ENCODE measurements at regions not wholly inside any gene's neighbourhood (a gene's known extent, or its start where the extent isn't known, plus 50 kb on each side); places are given as distances from the start of the nearest gene placed in this dataset.

GRCh38 chr4:92234393-92235176 lies 69.2 kb upstream of the GRID2 start:
- TF ChIP-seq, protein P1, sequence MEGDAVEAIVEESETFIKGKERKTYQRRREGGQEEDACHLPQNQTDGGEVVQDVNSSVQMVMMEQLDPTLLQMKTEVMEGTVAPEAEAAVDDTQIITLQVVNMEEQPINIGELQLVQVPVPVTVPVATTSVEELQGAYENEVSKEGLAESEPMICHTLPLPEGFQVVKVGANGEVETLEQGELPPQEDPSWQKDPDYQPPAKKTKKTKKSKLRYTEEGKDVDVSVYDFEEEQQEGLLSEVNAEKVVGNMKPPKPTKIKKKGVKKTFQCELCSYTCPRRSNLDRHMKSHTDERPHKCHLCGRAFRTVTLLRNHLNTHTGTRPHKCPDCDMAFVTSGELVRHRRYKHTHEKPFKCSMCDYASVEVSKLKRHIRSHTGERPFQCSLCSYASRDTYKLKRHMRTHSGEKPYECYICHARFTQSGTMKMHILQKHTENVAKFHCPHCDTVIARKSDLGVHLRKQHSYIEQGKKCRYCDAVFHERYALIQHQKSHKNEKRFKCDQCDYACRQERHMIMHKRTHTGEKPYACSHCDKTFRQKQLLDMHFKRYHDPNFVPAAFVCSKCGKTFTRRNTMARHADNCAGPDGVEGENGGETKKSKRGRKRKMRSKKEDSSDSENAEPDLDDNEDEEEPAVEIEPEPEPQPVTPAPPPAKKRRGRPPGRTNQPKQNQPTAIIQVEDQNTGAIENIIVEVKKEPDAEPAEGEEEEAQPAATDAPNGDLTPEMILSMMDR (IDR thresholded peaks at IDR 0.05) = no peak
- peak in 1 of 3 donors; percentile 36 for TF ChIP-seq POLR2AphosphoS5 (IDR thresholded peaks at IDR 0.05)

DNA sequence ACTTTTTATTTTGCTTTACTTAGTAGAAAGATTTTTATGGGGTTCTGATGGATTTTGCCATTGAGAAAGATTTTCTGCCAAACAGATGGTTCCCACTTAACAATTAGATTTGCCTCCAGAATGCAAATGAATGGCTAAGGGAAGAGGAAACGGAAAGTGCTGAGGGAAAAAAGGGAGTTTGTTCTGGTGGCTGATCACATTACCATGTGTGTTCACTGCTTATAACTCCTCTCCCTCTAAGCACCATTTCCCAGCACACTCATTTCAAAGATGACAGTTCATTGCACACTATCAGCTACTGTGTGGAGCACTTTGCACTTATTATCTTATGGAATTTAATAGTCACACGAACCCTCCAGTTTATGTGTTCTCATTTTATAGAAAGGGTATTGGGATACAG lies 68.0 kb upstream of the GRID2 start:
- no peaks in the 10 kb centered on the region for H3K4me1 ChIP-seq
- H3K36me3 ChIP-seq = no peaks in the 10 kb centered on the region
- H3K9me3 ChIP-seq = peaks cover 0 to 11% (median 8%) of the 10 kb centered on the region in 4 donors
- no peaks in the 10 kb centered on the region for H3K27me3 ChIP-seq
- WGBS, 5 donors = 24 to 47% (median 33%) methylated on average over 2 of the region's 2 CpGs
- no peak overlapping the region for H3K4me3 ChIP-seq
- intact Hi-C loops (cut with DNase I; ENCODE audit: low total_unique reads) = no loop called here
- no peak overlapping the region for H3K27ac ChIP-seq
- peak in 1 of 2 donors; percentile 4 for DNase-seq
- TF ChIP-seq, protein P1 (IDR thresholded peaks at IDR 0.05) = no peak
- TF ChIP-seq POLR2AphosphoS5 (IDR thresholded peaks at IDR 0.05) (no peak), EP300 (IDR thresholded peaks at IDR 0.05) (no peak), POLR2A (IDR thresholded peaks at IDR 0.05) (no peak)

More at GRCh38 chr4:92234393-92235176, 69.2 kb upstream of the GRID2 start:
- WGBS, 5 donors = 18 to 42% (median 34%) methylated on average over 4 of the region's 4 CpGs
- H3K4me3 ChIP-seq = no peak overlapping the region
- intact Hi-C loops (cut with DNase I; ENCODE audit: low total_unique reads) = no loop called here
- H3K27ac ChIP-seq = no peak overlapping the region
- H3K9me3 ChIP-seq = peaks cover 0 to 6% (median 4%) of the 10 kb centered on the region in 4 donors
- peak in 1 of 2 donors; percentile 44 for DNase-seq
- no peaks in the 10 kb centered on the region for H3K4me1 ChIP-seq
- H3K27me3 ChIP-seq = no peaks in the 10 kb centered on the region
- no peaks in the 10 kb centered on the region for H3K36me3 ChIP-seq

DNA sequence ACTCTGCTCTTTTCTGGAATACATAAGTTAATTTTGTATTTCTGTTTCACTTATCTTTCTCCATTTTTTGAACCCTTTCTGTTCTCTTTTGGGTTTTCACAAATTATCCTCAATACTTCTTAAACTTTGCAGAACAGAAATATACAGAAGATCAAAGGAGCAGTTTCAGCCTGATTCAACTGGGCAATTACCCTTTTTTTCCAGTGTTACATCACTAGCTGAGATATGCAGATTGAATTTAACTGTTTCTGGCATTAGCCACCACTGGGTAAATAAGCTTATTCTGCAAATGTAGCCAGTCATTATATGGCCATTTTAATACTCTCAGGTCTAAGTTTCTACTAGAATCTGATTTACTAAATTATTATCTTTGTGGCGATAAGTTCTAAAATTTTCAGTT lies 66.9 kb upstream of the GRID2 start:
- Histone ChIP-seq H3K36me3 (no peaks in the 10 kb centered on the region), H3K4me3 (no peak overlapping the region), H3K27ac (no peak overlapping the region), H3K27me3 (no peaks in the 10 kb centered on the region), H3K9me3 (peaks cover 0 to 11% (median 8%) of the 10 kb centered on the region in 4 donors), H3K4me1 (no peaks in the 10 kb centered on the region)
- DNase-seq = peak in 1 of 2 donors; percentile 11
- no peak for TF ChIP-seq POLR2AphosphoS5 (IDR thresholded peaks at IDR 0.05)
- TF ChIP-seq EP300 (IDR thresholded peaks at IDR 0.05) = no peak
- TF ChIP-seq, protein P1 (IDR thresholded peaks at IDR 0.05) = no peak
- no peak for TF ChIP-seq POLR2A (IDR thresholded peaks at IDR 0.05)
- WGBS, 5 donors = 85 to 98% (median 97%) methylated on average over 1 of the region's 1 CpG
- intact Hi-C loops (cut with DNase I; ENCODE audit: low total_unique reads) = no loop called here

- Histone ChIP-seq H3K36me3 (no peaks in the 10 kb centered on the region), H3K9me3 (peaks cover 0 to 11% (median 8%) of the 10 kb centered on the region in 4 donors), H3K4me1 (no peaks in the 10 kb centered on the region), H3K4me3 (no peak overlapping the region), H3K27ac (no peak overlapping the region), H3K27me3 (no peaks in the 10 kb centered on the region)
- intact Hi-C loops (cut with DNase I; ENCODE audit: low total_unique reads) = no loop called here
- no peak for DNase-seq
- TF ChIP-seq POLR2AphosphoS5 (IDR thresholded peaks at IDR 0.05) (no peak), POLR2A (IDR thresholded peaks at IDR 0.05) (no peak), EP300 (IDR thresholded peaks at IDR 0.05) (no peak)
- TF ChIP-seq, protein P1 (IDR thresholded peaks at IDR 0.05) = no peak
Observed at GRCh38 chr4:92237559-92237958, 66.2 kb upstream of the GRID2 start.
